KMS-11 (cell line): ENCODE measurements at regions not wholly inside any gene's neighbourhood (a gene's known extent, or its start where the extent isn't known, plus 50 kb on each side); places are given as distances from the start of the nearest gene placed in this dataset.

ENCODE experiments used
- H2AFZ ChIP-seq: fragments of 200-600 bp; sonication (generic); 2 replicates; pipeline ENCODE4 v1.6.1; 2016; ENCODE audit warnings: antibody characterized with exemption, mixed run types, low read depth
- H3K27ac ChIP-seq: fragments of 200-600 bp; sonication (generic); 2 replicates; pipeline ENCODE4 v1.6.1; 2016; ENCODE audit warnings: mild to moderate bottlenecking, mixed run types
- H3K27me3 ChIP-seq: fragments of 200-600 bp; sonication (generic); 2 replicates; pipeline ENCODE4 v1.6.1; 2017; ENCODE audit warnings: mild to moderate bottlenecking, low read depth, mixed run types, moderate library complexity; ENCODE audit not compliant: insufficient read depth
- H3K36me3 ChIP-seq: fragments of 200-600 bp; sonication (generic); 2 replicates; pipeline ENCODE4 v1.6.1; 2017; ENCODE audit warnings: mild to moderate bottlenecking, mixed run types; ENCODE audit not compliant: insufficient read depth
- H3K4me1 ChIP-seq: fragments of 200-600 bp; sonication (generic); 2 replicates; pipeline ENCODE4 v1.6.1; 2016; ENCODE audit warnings: mild to moderate bottlenecking, low read depth, mixed run types; ENCODE audit not compliant: poor library complexity, severe bottlenecking
- H3K4me2 ChIP-seq: fragments of 200-600 bp; sonication (generic); 2 replicates; pipeline ENCODE4 v1.7.0; 2016; ENCODE audit warnings: mild to moderate bottlenecking, mixed run types
- H3K4me3 ChIP-seq: fragments of 200-600 bp; sonication (generic); IDR thresholded peaks from 2 replicates; pipeline ENCODE4 v1.6.1; 2017; ENCODE audit warnings: low read depth, low read length, mixed read lengths; ENCODE audit not compliant: insufficient read depth
- H3K79me2 ChIP-seq: fragments of 200-600 bp; sonication (generic); 2 replicates; pipeline ENCODE4 v1.6.1; 2016; ENCODE audit warnings: low read depth, mixed run types; ENCODE audit not compliant: insufficient read depth
- H3K9ac ChIP-seq: fragments of 200-600 bp; sonication (generic); 2 replicates; pipeline ENCODE4 v1.6.1; 2016; ENCODE audit warnings: mild to moderate bottlenecking, mixed run types
- H4K20me1 ChIP-seq: fragments of 200-600 bp; sonication (generic); 2 replicates; pipeline ENCODE4 v1.6.1; 2016; ENCODE audit warnings: mild to moderate bottlenecking, mixed run types; ENCODE audit not compliant: insufficient read depth
- CTCF ChIP-seq: fragments of 200-600 bp; sonication (generic); conservative IDR thresholded peaks from 2 replicates; pipeline ENCODE4 v1.6.1; 2017; ENCODE audit warnings: low read depth, mild to moderate bottlenecking, antibody characterized with exemption, low read length, moderate library complexity, mixed read lengths

GRCh38 chr5:130546211-130546610, 618.8 kb downstream of the HINT1 start:
- no peak overlapping the region for H3K27ac ChIP-seq
- H3K79me2 ChIP-seq: no peaks in the 10 kb centered on the region

GRCh38 chr5:130545291-130545690, 619.8 kb downstream of the HINT1 start:
- H4K20me1 ChIP-seq: no peaks in the 10 kb centered on the region
- TF ChIP-seq CTCF: no peak
- no peak overlapping the region for H3K4me2 ChIP-seq
- no peak overlapping the region for H3K27ac ChIP-seq
- H2AFZ ChIP-seq: no peak overlapping the region
- no peaks in the 10 kb centered on the region for H3K79me2 ChIP-seq
- no peak overlapping the region for H3K9ac ChIP-seq
- no peaks in the 10 kb centered on the region for H3K36me3 ChIP-seq
- H3K4me1 ChIP-seq: peaks cover 24% of the 10 kb centered on the region
- H3K27me3 ChIP-seq: no peaks in the 10 kb centered on the region
- H3K4me3 ChIP-seq: no peak overlapping the region

More at GRCh38 chr5:130546211-130546610, 618.8 kb downstream of the HINT1 start:
- no peak overlapping the region for H3K4me2 ChIP-seq
- no peaks in the 10 kb centered on the region for H4K20me1 ChIP-seq
- no peak overlapping the region for H3K9ac ChIP-seq
- no peak for TF ChIP-seq CTCF
- no peak overlapping the region for H2AFZ ChIP-seq
- H3K4me1 ChIP-seq: peaks cover 18% of the 10 kb centered on the region
- no peaks in the 10 kb centered on the region for H3K27me3 ChIP-seq
- no peak overlapping the region for H3K4me3 ChIP-seq
- no peaks in the 10 kb centered on the region for H3K36me3 ChIP-seq

GRCh38 chr5:130541617-130542221, 623.3 kb downstream of the HINT1 start:
- no peaks in the 10 kb centered on the region for H4K20me1 ChIP-seq
- peaks cover 24% of the 10 kb centered on the region for H3K4me1 ChIP-seq
- no peaks in the 10 kb centered on the region for H3K27me3 ChIP-seq
- H3K4me2 ChIP-seq: peak overlapping the region; percentile 36; the same call in 1 of the 2 replicates
- no peak for TF ChIP-seq CTCF
- no peak overlapping the region for H3K4me3 ChIP-seq
- H3K79me2 ChIP-seq: no peaks in the 10 kb centered on the region
- no peak overlapping the region for H3K9ac ChIP-seq
- H3K27ac ChIP-seq: peak overlapping the region; percentile 2; the same call in 1 of the 2 replicates
- no peaks in the 10 kb centered on the region for H3K36me3 ChIP-seq
- H2AFZ ChIP-seq: no peak overlapping the region

GRCh38 chr5:130536691-130537090, 628.4 kb downstream of the HINT1 start:
- H3K4me3 ChIP-seq: no peak overlapping the region

More at GRCh38 chr5:130536691-130537090, 628.4 kb downstream of the HINT1 start:
- H3K79me2 ChIP-seq: no peaks in the 10 kb centered on the region
- H3K36me3 ChIP-seq: no peaks in the 10 kb centered on the region
- no peak overlapping the region for H3K27ac ChIP-seq
- no peak for TF ChIP-seq CTCF
- no peak overlapping the region for H3K4me2 ChIP-seq
- no peaks in the 10 kb centered on the region for H3K27me3 ChIP-seq
- H4K20me1 ChIP-seq: no peaks in the 10 kb centered on the region
- no peak overlapping the region for H3K9ac ChIP-seq
- H3K4me1 ChIP-seq: peaks cover 11% of the 10 kb centered on the region
- H2AFZ ChIP-seq: no peak overlapping the region
